Esophagus squamous epithelium (tissue), 5 donors: ENCODE measurements at regions not wholly inside any gene's neighbourhood (a gene's known extent, or its start where the extent isn't known, plus 50 kb on each side); places are given as distances from the start of the nearest gene placed in this dataset.

Experiments
- DNase-seq: peaks from one replicate; lab custom pipeline; 2025; lab: John Stamatoyannopoulos, UW
- H3K27ac ChIP-seq, 4 donors: fragments of 200-600 bp; sonication (generic); one replicate each; pipeline ENCODE4 v1.5.1; 2016 to 2019; ENCODE audit warnings: mild to moderate bottlenecking in 1 of 4
- H3K27me3 ChIP-seq, 4 donors: fragments of 200-600 bp; sonication (generic); 1 replicate in 3 of 4; 2 replicates in 1 of 4; pipeline versions ENCODE4 v1.5.1 to v1.6.0; 2017 to 2021; ENCODE audit warnings: antibody characterized with exemption in 1 of 4
- H3K36me3 ChIP-seq, 3 donors: fragments of 200-600 bp; sonication (generic); one replicate each; pipeline ENCODE4 v1.5.1; 2016 to 2019
- H3K4me1 ChIP-seq, 3 donors: fragments of 200-600 bp; sonication (generic); one replicate each; pipeline ENCODE4 v1.5.1; 2017 to 2019
- H3K4me3 ChIP-seq, 4 donors: fragments of 200-600 bp; sonication (generic); 1 replicate in 3 of 4; 2 replicates in 1 of 4; pipeline ENCODE4 v1.5.1; 2016 to 2019; ENCODE audit warnings: mild to moderate bottlenecking in 2 of 4, moderate library complexity in 1 of 4
- H3K9me3 ChIP-seq, 3 donors: fragments of 200-600 bp; sonication (generic); one replicate each; pipeline ENCODE4 v1.5.1; 2016 to 2019
- CTCF ChIP-seq, 6 experiments: fragments of 450-650 bp in 4 of 6; fragments of 200-600 bp in 2 of 6; sonication (generic) in 2 of 6; IDR thresholded peaks; one replicate each; pipeline ENCODE4 v1.5.1; 2016 to 2019; ENCODE audit warnings: antibody characterized with exemption in 6 of 6, mild to moderate bottlenecking in 4 of 6, moderate library complexity in 4 of 6
- POLR2A ChIP-seq, 4 donors: fragments of 450-650 bp; IDR thresholded peaks; one replicate each; pipeline ENCODE4 v1.6.1; 2017; ENCODE audit warnings: antibody characterized with exemption in 4 of 4, mild to moderate bottlenecking in 4 of 4, moderate library complexity in 3 of 4
- WGBS, 2 donors: methylation state at CpG; one replicate each; pipeline ENCODE4 v1.1.5; 2018; 5-methylcytosine and 5-hydroxymethylcytosine counted together
- intact Hi-C: fragments of 100-400 bp; cut with DNase I; formaldehyde crosslinking; loops from one replicate; pipeline ENCODE4 v1.15.0; 2022
- donor health status: DM: yes; HTN: yes; CAD: no.

- WGBS, 2 donors: 64 to 77% methylated on average over 2 of the region's 2 CpGs
- Histone ChIP-seq H3K27me3 (peaks cover 0 to 3% (median 0%) of the 10 kb centered on the region in 4 donors), H3K9me3 (no peaks in the 10 kb centered on the region), H3K4me3 (no peak overlapping the region), H3K27ac (no peak overlapping the region), H3K36me3 (no peaks in the 10 kb centered on the region), H3K4me1 (no peaks in the 10 kb centered on the region)
- intact Hi-C loops: no loop called here
- TF ChIP-seq CTCF (IDR thresholded peaks at IDR 0.05) (no peak), POLR2A (IDR thresholded peaks at IDR 0.05) (no peak)
- no peak for DNase-seq
Observed at GRCh38 chr3:153649286-153649839, 471.8 kb upstream of the ARHGEF26 start.

GRCh38 chr3:153652076-153652475 lies 469.1 kb upstream of the ARHGEF26 start:
- Histone ChIP-seq H3K4me3 (no peak overlapping the region), H3K36me3 (no peaks in the 10 kb centered on the region), H3K4me1 (no peaks in the 10 kb centered on the region), H3K27me3 (peaks cover 0 to 3% (median 0%) of the 10 kb centered on the region in 4 donors), H3K27ac (no peak overlapping the region), H3K9me3 (no peaks in the 10 kb centered on the region)
- DNase-seq: no peak
- TF ChIP-seq CTCF (IDR thresholded peaks at IDR 0.05): no peak
- no peak for TF ChIP-seq POLR2A (IDR thresholded peaks at IDR 0.05)
- intact Hi-C loops: no loop called here

- Histone ChIP-seq H3K36me3 (no peaks in the 10 kb centered on the region), H3K9me3 (no peaks in the 10 kb centered on the region), H3K4me3 (no peak overlapping the region), H3K27me3 (peaks cover 0 to 3% (median 0%) of the 10 kb centered on the region in 4 donors), H3K4me1 (no peaks in the 10 kb centered on the region), H3K27ac (no peak overlapping the region)
- no peak for TF ChIP-seq POLR2A (IDR thresholded peaks at IDR 0.05)
- no peak for TF ChIP-seq CTCF (IDR thresholded peaks at IDR 0.05)
- intact Hi-C loops: no loop called here
- no peak for DNase-seq
Observed at GRCh38 chr3:153657046-153657445, 464.1 kb upstream of the ARHGEF26 start.

- Histone ChIP-seq H3K4me1 (no peaks in the 10 kb centered on the region), H3K27me3 (no peaks in the 10 kb centered on the region), H3K4me3 (no peak overlapping the region), H3K36me3 (no peaks in the 10 kb centered on the region), H3K9me3 (no peaks in the 10 kb centered on the region), H3K27ac (no peak overlapping the region)
- no peak for DNase-seq
- TF ChIP-seq CTCF (IDR thresholded peaks at IDR 0.05): no peak
- no peak for TF ChIP-seq POLR2A (IDR thresholded peaks at IDR 0.05)
- WGBS, 2 donors: 81 to 94% methylated on average over 3 of the region's 3 CpGs
- intact Hi-C loops: no loop called here
Observed at GRCh38 chr3:153657461-153657860, 463.7 kb upstream of the ARHGEF26 start.

GRCh38 chr3:153658136-153658535 lies 463.1 kb upstream of the ARHGEF26 start:
- no peaks in the 10 kb centered on the region for H3K9me3 ChIP-seq
- no peak overlapping the region for H3K4me3 ChIP-seq
- DNase-seq: no peak
- H3K27ac ChIP-seq: no peak overlapping the region
- no peaks in the 10 kb centered on the region for H3K36me3 ChIP-seq
- H3K27me3 ChIP-seq: no peaks in the 10 kb centered on the region
- no peak for TF ChIP-seq POLR2A (IDR thresholded peaks at IDR 0.05)
- no peak for TF ChIP-seq CTCF (IDR thresholded peaks at IDR 0.05)
- intact Hi-C loops: no loop called here
- H3K4me1 ChIP-seq: no peaks in the 10 kb centered on the region
